MM.1S (cell line): ENCODE measurements at regions not wholly inside any gene's neighbourhood (a gene's known extent, or its start where the extent isn't known, plus 50 kb on each side); places are given as distances from the start of the nearest gene placed in this dataset.

ENCODE experiments used
- DNase-seq: peaks from one replicate; pipeline ENCODE4 v3.0.0-alpha.2; 2015
- H2AFZ ChIP-seq: fragments of 300-600 bp; sonication (generic); 2 replicates; pipeline ENCODE4 v1.6.0; 2016; ENCODE audit warnings: antibody characterized with exemption, low read length
- H3F3A ChIP-seq: fragments of 300-600 bp; sonication (generic); 2 replicates; pipeline ENCODE4 v1.6.1; 2016; ENCODE audit warnings: mild to moderate bottlenecking, antibody characterized with exemption, low read length, moderate library complexity, mixed read lengths; ENCODE audit not compliant: insufficient read depth
- H3K27ac ChIP-seq: fragments of 300-600 bp; sonication (generic); 2 replicates; pipeline ENCODE4 v1.5.1; 2016; ENCODE audit warnings: mild to moderate bottlenecking, low read length
- H3K27me3 ChIP-seq: fragments of 300-600 bp; sonication (generic); replicated peaks from 2 replicates; pipeline ENCODE4 v1.6.0; 2016; ENCODE audit warnings: low read length; ENCODE audit not compliant: insufficient read depth
- H3K36me3 ChIP-seq: fragments of 300-600 bp; sonication (generic); replicated peaks from 2 replicates; pipeline ENCODE4 v1.6.1; 2016; ENCODE audit warnings: mild to moderate bottlenecking, low read length, mixed read lengths; ENCODE audit not compliant: insufficient read depth
- H3K4me1 ChIP-seq: fragments of 300-600 bp; sonication (generic); 2 replicates; pipeline ENCODE4 v1.6.1; 2016; ENCODE audit warnings: low read length, mixed read lengths
- H3K4me2 ChIP-seq: fragments of 300-600 bp; sonication (generic); 2 replicates; pipeline ENCODE4 v1.6.0; 2016; ENCODE audit warnings: low read depth, low read length
- H3K4me3 ChIP-seq: fragments of 300-600 bp; sonication (generic); 2 replicates; pipeline ENCODE4 v1.5.1; 2016; ENCODE audit warnings: low read length, mixed read lengths
- H3K79me2 ChIP-seq: fragments of 300-600 bp; sonication (generic); 2 replicates; pipeline ENCODE4 v1.6.1; 2016; ENCODE audit warnings: mixed run types, low read length, mixed read lengths
- H3K9ac ChIP-seq: fragments of 300-600 bp; sonication (generic); 2 replicates; pipeline ENCODE4 v1.6.1; 2016; ENCODE audit warnings: low read length, mixed read lengths
- H3K9me2 ChIP-seq: fragments of 300-600 bp; sonication (generic); replicated peaks from 2 replicates; pipeline ENCODE4 v1.6.1; 2016; ENCODE audit warnings: mild to moderate bottlenecking, low read length, mixed read lengths; ENCODE audit not compliant: insufficient read depth
- H3K9me3 ChIP-seq: fragments of 300-600 bp; sonication (generic); replicated peaks from 2 replicates; pipeline ENCODE4 v1.6.1; 2016; ENCODE audit warnings: mild to moderate bottlenecking, low read length, mixed read lengths; ENCODE audit not compliant: insufficient read depth
- H4K20me1 ChIP-seq: fragments of 300-600 bp; sonication (generic); 2 replicates; pipeline ENCODE4 v1.6.1; 2016; ENCODE audit warnings: mild to moderate bottlenecking, low read length, moderate library complexity, mixed read lengths; ENCODE audit not compliant: insufficient read depth
- EZH2 ChIP-seq: fragments of 300-600 bp; sonication (generic); optimal IDR thresholded peaks from 2 replicates; pipeline ENCODE3; 2017; ENCODE audit warnings: low read depth, mild to moderate bottlenecking, antibody characterized with exemption, low read length, mixed read lengths
- EZH2phosphoT487 ChIP-seq: fragments of 300-600 bp; sonication (generic); IDR thresholded peaks from 2 replicates; pipeline ENCODE4 v1.6.1; 2018; ENCODE audit warnings: antibody characterized with exemption, low read length
- TF ChIP-seq, protein P1 (sequence below): fragments of 300-600 bp; sonication (generic); IDR thresholded peaks from 2 replicates; pipeline ENCODE4 v1.5.1; 2016; ENCODE audit warnings: antibody characterized with exemption, low read length, mixed read lengths

DNA sequence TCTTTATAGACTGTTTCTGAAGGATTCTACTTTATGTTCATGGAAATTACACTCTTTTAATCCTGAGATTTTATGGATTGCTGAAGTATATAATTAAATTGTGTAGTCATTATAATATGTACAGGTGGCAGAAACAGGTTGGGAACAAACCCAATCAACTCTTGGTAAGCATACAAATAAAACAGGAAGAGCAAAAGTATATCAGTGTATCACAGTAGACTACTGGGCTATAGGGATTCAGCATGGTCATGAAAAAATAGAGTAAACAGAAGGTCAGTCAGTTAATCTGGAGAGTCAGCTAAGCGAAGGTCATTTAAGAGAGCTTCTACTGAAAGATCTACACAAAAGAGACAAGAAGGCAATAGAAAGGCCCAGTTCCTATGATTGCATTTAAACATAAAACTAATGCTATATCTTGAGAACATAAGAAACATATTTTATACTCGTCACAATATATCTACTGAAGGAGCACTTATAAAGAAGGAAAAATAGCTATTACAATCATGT, 178.9 kb upstream of the ECI2 start:
- H3K9ac ChIP-seq = no peak overlapping the region

DNA sequence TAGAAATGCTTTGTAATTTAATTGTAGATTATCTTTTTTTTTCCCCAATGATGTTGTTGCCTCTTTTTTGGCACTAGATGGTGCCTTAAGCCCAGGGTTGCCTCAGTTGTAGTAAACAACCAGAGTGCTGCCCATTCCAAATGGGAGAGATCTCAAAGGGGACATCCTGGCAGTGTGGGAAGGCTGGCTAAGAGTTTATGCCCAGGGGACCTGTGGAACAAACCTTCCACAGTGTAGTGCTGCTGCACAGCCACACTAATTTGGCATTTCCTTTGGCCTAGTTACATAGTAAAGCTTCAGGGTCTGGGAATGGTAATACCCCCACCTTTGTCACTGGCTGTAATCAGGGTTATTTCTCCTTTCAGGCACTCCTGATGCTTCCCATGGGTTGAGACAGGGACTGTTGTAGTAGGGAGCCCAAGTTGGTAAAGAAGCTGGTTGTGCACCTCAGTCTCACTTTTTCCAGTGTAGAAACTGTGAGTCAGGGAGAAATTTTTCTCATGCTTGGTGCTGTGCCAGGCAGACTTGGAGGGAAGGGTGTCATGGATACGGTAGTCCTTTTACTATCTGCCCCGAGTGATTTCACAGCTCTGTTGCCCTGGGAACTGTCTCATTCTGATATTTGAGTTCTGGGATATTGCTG, 177.8 kb upstream of the ECI2 start:
- no peak for TF ChIP-seq EZH2
- TF ChIP-seq, protein P1, sequence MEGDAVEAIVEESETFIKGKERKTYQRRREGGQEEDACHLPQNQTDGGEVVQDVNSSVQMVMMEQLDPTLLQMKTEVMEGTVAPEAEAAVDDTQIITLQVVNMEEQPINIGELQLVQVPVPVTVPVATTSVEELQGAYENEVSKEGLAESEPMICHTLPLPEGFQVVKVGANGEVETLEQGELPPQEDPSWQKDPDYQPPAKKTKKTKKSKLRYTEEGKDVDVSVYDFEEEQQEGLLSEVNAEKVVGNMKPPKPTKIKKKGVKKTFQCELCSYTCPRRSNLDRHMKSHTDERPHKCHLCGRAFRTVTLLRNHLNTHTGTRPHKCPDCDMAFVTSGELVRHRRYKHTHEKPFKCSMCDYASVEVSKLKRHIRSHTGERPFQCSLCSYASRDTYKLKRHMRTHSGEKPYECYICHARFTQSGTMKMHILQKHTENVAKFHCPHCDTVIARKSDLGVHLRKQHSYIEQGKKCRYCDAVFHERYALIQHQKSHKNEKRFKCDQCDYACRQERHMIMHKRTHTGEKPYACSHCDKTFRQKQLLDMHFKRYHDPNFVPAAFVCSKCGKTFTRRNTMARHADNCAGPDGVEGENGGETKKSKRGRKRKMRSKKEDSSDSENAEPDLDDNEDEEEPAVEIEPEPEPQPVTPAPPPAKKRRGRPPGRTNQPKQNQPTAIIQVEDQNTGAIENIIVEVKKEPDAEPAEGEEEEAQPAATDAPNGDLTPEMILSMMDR = peak; percentile 19; the same call in 1 of the 2 replicates
- Histone ChIP-seq H3K79me2 (no peaks in the 10 kb centered on the region), H2AFZ (no peak overlapping the region), H3K27ac (no peak overlapping the region), H4K20me1 (no peaks in the 10 kb centered on the region), H3F3A (no peaks in the 10 kb centered on the region), H3K9me2 (no peaks in the 10 kb centered on the region), H3K36me3 (no peaks in the 10 kb centered on the region), H3K4me1 (no peaks in the 10 kb centered on the region), H3K9me3 (no peaks in the 10 kb centered on the region), H3K9ac (no peak overlapping the region), H3K27me3 (no peaks in the 10 kb centered on the region), H3K4me2 (no peak overlapping the region), H3K4me3 (no peak overlapping the region)
- no peak for DNase-seq

More for the DNA sequence above, 178.9 kb upstream of the ECI2 start:
- no peaks in the 10 kb centered on the region for H3K36me3 ChIP-seq
- no peak overlapping the region for H3K4me2 ChIP-seq
- H3K9me3 ChIP-seq = no peaks in the 10 kb centered on the region
- H3K79me2 ChIP-seq = no peaks in the 10 kb centered on the region
- H3K4me1 ChIP-seq = no peaks in the 10 kb centered on the region
- no peak overlapping the region for H3K4me3 ChIP-seq
- no peak overlapping the region for H3K27ac ChIP-seq
- no peaks in the 10 kb centered on the region for H4K20me1 ChIP-seq
- H2AFZ ChIP-seq = no peak overlapping the region
- H3F3A ChIP-seq = no peaks in the 10 kb centered on the region
- no peak for DNase-seq
- H3K9me2 ChIP-seq = no peaks in the 10 kb centered on the region
- TF ChIP-seq, protein P1 = no peak
- TF ChIP-seq EZH2 = no peak
- TF ChIP-seq EZH2phosphoT487 = no peak
- H3K27me3 ChIP-seq = no peaks in the 10 kb centered on the region

GRCh38 chr6:4311976-4312860, 176.8 kb upstream of the ECI2 start:
- H3K4me3 ChIP-seq = no peak overlapping the region
- no peak for DNase-seq
- no peak overlapping the region for H2AFZ ChIP-seq
- H3K9ac ChIP-seq = no peak overlapping the region
- H3K27ac ChIP-seq = no peak overlapping the region
- H3K9me2 ChIP-seq = no peaks in the 10 kb centered on the region
- no peaks in the 10 kb centered on the region for H3K4me1 ChIP-seq
- no peaks in the 10 kb centered on the region for H3K79me2 ChIP-seq
- H3K9me3 ChIP-seq = no peaks in the 10 kb centered on the region
- no peak for TF ChIP-seq EZH2phosphoT487
- H3K36me3 ChIP-seq = no peaks in the 10 kb centered on the region
- H3K4me2 ChIP-seq = no peak overlapping the region
- no peaks in the 10 kb centered on the region for H3F3A ChIP-seq
- H4K20me1 ChIP-seq = no peaks in the 10 kb centered on the region
- no peaks in the 10 kb centered on the region for H3K27me3 ChIP-seq
